ENCODE measurements at regions not wholly inside any gene's neighbourhood (a gene's known extent, or its start where the extent isn't known, plus 50 kb on each side); places are given as distances from the start of the nearest gene placed in this dataset.
A peak's percentile ranks its signal among the peaks of the same experiment; 100 is the strongest.
"Not testable (repeated sequence)": the region's sequence is repeated elsewhere in the genome, so short reads cannot be mapped to it uniquely, and the experiment has no call there.

- DNase-seq (ENCODE audit: low spot score), result no peak
Measured at GRCh38 chr13:86858216-86858615, 813.0 kb upstream of the SLITRK5 start.

- DNase-seq (ENCODE audit: low spot score), result no peak
Measured at GRCh38 chr13:86862137-86862536, 809.0 kb upstream of the SLITRK5 start.

GRCh38 chr13:86864376-86864775 lies 806.8 kb upstream of the SLITRK5 start:
- no peak for DNase-seq (ENCODE audit: low spot score)

- DNase-seq (ENCODE audit: low spot score), result peak; percentile 27
Measured at GRCh38 chr13:86870444-86870843, 800.7 kb upstream of the SLITRK5 start.

GRCh38 chr13:86877441-86877840 lies 793.7 kb upstream of the SLITRK5 start:
- no peak for DNase-seq (ENCODE audit: low spot score)

GRCh38 chr13:86878781-86879180 lies 792.4 kb upstream of the SLITRK5 start:
- DNase-seq (ENCODE audit: low spot score), result no peak

GRCh38 chr13:86881390-86881789 lies 789.8 kb upstream of the SLITRK5 start:
- DNase-seq (ENCODE audit: low spot score), result no peak

- DNase-seq (ENCODE audit: low spot score), result no peak
Measured at GRCh38 chr13:86882107-86882506, 789.1 kb upstream of the SLITRK5 start.

GRCh38 chr13:86882835-86883234 lies 788.3 kb upstream of the SLITRK5 start:
- no peak for DNase-seq (ENCODE audit: low spot score)

GRCh38 chr13:86892330-86892729 lies 778.8 kb upstream of the SLITRK5 start:
- DNase-seq (ENCODE audit: low spot score), result no peak

- no peak for DNase-seq (ENCODE audit: low spot score)
Measured at GRCh38 chr13:86900906-86901305, 770.3 kb upstream of the SLITRK5 start.

- no peak for DNase-seq (ENCODE audit: low spot score)
Measured at GRCh38 chr13:86906127-86906874, 764.9 kb upstream of the SLITRK5 start.

GRCh38 chr13:86907156-86907555 lies 764.0 kb upstream of the SLITRK5 start:
- DNase-seq (ENCODE audit: low spot score), result no peak

GRCh38 chr13:86909318-86909717 lies 761.9 kb upstream of the SLITRK5 start:
- no peak for DNase-seq (ENCODE audit: low spot score)

- DNase-seq (ENCODE audit: low spot score), result no peak
Measured at GRCh38 chr13:86914757-86915156, 756.4 kb upstream of the SLITRK5 start.

- DNase-seq (ENCODE audit: low spot score), result not testable (repeated sequence)
Measured at GRCh38 chr13:86917438-86917837, 753.7 kb upstream of the SLITRK5 start.

GRCh38 chr13:86918682-86919081 lies 752.5 kb upstream of the SLITRK5 start:
- DNase-seq (ENCODE audit: low spot score), result no peak

- no peak for DNase-seq (ENCODE audit: low spot score)
Measured at GRCh38 chr13:86920961-86921360, 750.2 kb upstream of the SLITRK5 start.

GRCh38 chr13:86922936-86923335 lies 748.2 kb upstream of the SLITRK5 start:
- peak; percentile 1 for DNase-seq (ENCODE audit: low spot score)

- DNase-seq (ENCODE audit: low spot score), result not testable (repeated sequence)
Measured at GRCh38 chr13:86926916-86927315, 744.3 kb upstream of the SLITRK5 start.

GRCh38 chr13:86932776-86933334 lies 738.3 kb upstream of the SLITRK5 start:
- DNase-seq (ENCODE audit: low spot score), result no peak

- DNase-seq (ENCODE audit: low spot score), result no peak
Measured at GRCh38 chr13:86933676-86934075, 737.5 kb upstream of the SLITRK5 start.

GRCh38 chr13:86937316-86937715 lies 733.9 kb upstream of the SLITRK5 start:
- DNase-seq (ENCODE audit: low spot score), result no peak

- no peak for DNase-seq (ENCODE audit: low spot score)
Measured at GRCh38 chr13:86945584-86945983, 725.6 kb upstream of the SLITRK5 start.
